ENCODE measurements at regions not wholly inside any gene's neighbourhood (a gene's known extent, or its start where the extent isn't known, plus 50 kb on each side); places are given as distances from the start of the nearest gene placed in this dataset.

GRCh38 chr6:74785236-74785635 is 420.6 kb downstream of the COL12A1 start:
- no peak overlapping the region for H3K4me3 ChIP-seq (ENCODE audit: low read depth, low read length, poor library complexity, severe bottlenecking)
- no peak overlapping the region for H3K27ac ChIP-seq (ENCODE audit: low read depth, low read length, poor library complexity, severe bottlenecking)
- H3F3A ChIP-seq (ENCODE audit: insufficient read depth, low read length): no peaks in the 10 kb centered on the region
- H3K79me2 ChIP-seq (ENCODE audit: insufficient read depth, low read length): no peaks in the 10 kb centered on the region
- H3K4me2 ChIP-seq (ENCODE audit: low read length): no peak overlapping the region
- no peaks in the 10 kb centered on the region for H3K4me1 ChIP-seq (ENCODE audit: insufficient read depth, low read length, severe bottlenecking)
- no peak overlapping the region for H2AFZ ChIP-seq (ENCODE audit: low read length)
- no peaks in the 10 kb centered on the region for H4K20me1 ChIP-seq (ENCODE audit: insufficient read depth, low read length)
- no peak overlapping the region for H3K9ac ChIP-seq (ENCODE audit: low read length)
- H3K36me3 ChIP-seq (ENCODE audit: insufficient read depth, low read length): no peaks in the 10 kb centered on the region
- no peaks in the 10 kb centered on the region for H3K27me3 ChIP-seq (ENCODE audit: insufficient read depth, low read length)
- no peaks in the 10 kb centered on the region for H3K9me2 ChIP-seq (ENCODE audit: low read depth, low read length)
- TF ChIP-seq EZH2 (IDR thresholded peaks at IDR 0.05; ENCODE audit: borderline replicate concordance, low read length) (no peak), CTCF (IDR thresholded peaks at IDR 0.05; ENCODE audit: low read length) (no peak)
- no peaks in the 10 kb centered on the region for H3K9me3 ChIP-seq (ENCODE audit: low read length)

- H3K9me3 ChIP-seq (ENCODE audit: low read length): no peaks in the 10 kb centered on the region
- H3F3A ChIP-seq (ENCODE audit: insufficient read depth, low read length): no peaks in the 10 kb centered on the region
- H3K9ac ChIP-seq (ENCODE audit: low read length): no peak overlapping the region
- H2AFZ ChIP-seq (ENCODE audit: low read length): no peak overlapping the region
- no peak overlapping the region for H3K27ac ChIP-seq (ENCODE audit: low read depth, low read length, poor library complexity, severe bottlenecking)
- H3K27me3 ChIP-seq (ENCODE audit: insufficient read depth, low read length): no peaks in the 10 kb centered on the region
- no peaks in the 10 kb centered on the region for H3K9me2 ChIP-seq (ENCODE audit: low read depth, low read length)
- no peaks in the 10 kb centered on the region for H3K79me2 ChIP-seq (ENCODE audit: insufficient read depth, low read length)
- no peak overlapping the region for H3K4me2 ChIP-seq (ENCODE audit: low read length)
- TF ChIP-seq CTCF (IDR thresholded peaks at IDR 0.05; ENCODE audit: low read length): no peak
- no peak for TF ChIP-seq EZH2 (IDR thresholded peaks at IDR 0.05; ENCODE audit: borderline replicate concordance, low read length)
- no peaks in the 10 kb centered on the region for H3K4me1 ChIP-seq (ENCODE audit: insufficient read depth, low read length, severe bottlenecking)
- no peaks in the 10 kb centered on the region for H4K20me1 ChIP-seq (ENCODE audit: insufficient read depth, low read length)
- no peaks in the 10 kb centered on the region for H3K36me3 ChIP-seq (ENCODE audit: insufficient read depth, low read length)
- H3K4me3 ChIP-seq (ENCODE audit: low read depth, low read length, poor library complexity, severe bottlenecking): no peak overlapping the region
These were observed 423.5 kb downstream of the COL12A1 start for GRCh38 chr6:74782346-74782745.

GRCh38 chr6:74780831-74781230 is 425.0 kb downstream of the COL12A1 start:
- H3K27me3 ChIP-seq (ENCODE audit: insufficient read depth, low read length): no peaks in the 10 kb centered on the region
- no peaks in the 10 kb centered on the region for H3K9me2 ChIP-seq (ENCODE audit: low read depth, low read length)
- no peak for TF ChIP-seq CTCF (IDR thresholded peaks at IDR 0.05; ENCODE audit: low read length)
- no peak for TF ChIP-seq EZH2 (IDR thresholded peaks at IDR 0.05; ENCODE audit: borderline replicate concordance, low read length)
- no peak overlapping the region for H3K4me3 ChIP-seq (ENCODE audit: low read depth, low read length, poor library complexity, severe bottlenecking)
- H3K27ac ChIP-seq (ENCODE audit: low read depth, low read length, poor library complexity, severe bottlenecking): no peak overlapping the region
- H2AFZ ChIP-seq (ENCODE audit: low read length): no peak overlapping the region
- no peak overlapping the region for H3K4me2 ChIP-seq (ENCODE audit: low read length)
- H3K36me3 ChIP-seq (ENCODE audit: insufficient read depth, low read length): no peaks in the 10 kb centered on the region
- H3K9ac ChIP-seq (ENCODE audit: low read length): no peak overlapping the region
- no peaks in the 10 kb centered on the region for H4K20me1 ChIP-seq (ENCODE audit: insufficient read depth, low read length)
- no peaks in the 10 kb centered on the region for H3K79me2 ChIP-seq (ENCODE audit: insufficient read depth, low read length)
- no peaks in the 10 kb centered on the region for H3F3A ChIP-seq (ENCODE audit: insufficient read depth, low read length)
- no peaks in the 10 kb centered on the region for H3K4me1 ChIP-seq (ENCODE audit: insufficient read depth, low read length, severe bottlenecking)
- H3K9me3 ChIP-seq (ENCODE audit: low read length): no peaks in the 10 kb centered on the region
